CD4-positive, alpha-beta memory T cell (primary cell): ENCODE measurements at regions not wholly inside any gene's neighbourhood (a gene's known extent, or its start where the extent isn't known, plus 50 kb on each side); places are given as distances from the start of the nearest gene placed in this dataset.

Experiments used
- CTCF ChIA-PET: fragments of 350-600 bp; sonication (Branson Sonifier 250); formaldehyde crosslinking; loops from one replicate; lab custom pipeline; 2021; ENCODE audit warnings: inconsistent platforms; ENCODE audit not compliant: partially characterized antibody; lab: Charles Lee
- POLR2A ChIA-PET: fragments of 350-600 bp; sonication (Branson Sonifier 250); formaldehyde crosslinking; loops from one replicate; lab custom pipeline; 2021; ENCODE audit not compliant: partially characterized antibody; lab: Charles Lee
- DNase-seq, 5 donors: peaks; one replicate each; pipeline versions ENCODE4 v3.0.0 to v3.0.0-alpha.2; 2020 to 2022; ENCODE audit warnings: mixed read lengths in 1 of 5
- H3K27ac ChIP-seq: one replicate; pipeline ENCODE4 v1.7.0; 2013; ENCODE audit warnings: low read depth, low read length
- H3K27me3 ChIP-seq: 2 replicates; pipeline ENCODE4 v1.7.0; 2013; ENCODE audit warnings: mild to moderate bottlenecking, low read length, moderate library complexity; ENCODE audit not compliant: insufficient read depth
- H3K36me3 ChIP-seq: 2 replicates; pipeline ENCODE4 v1.7.0; 2013; ENCODE audit warnings: mild to moderate bottlenecking, low read length, moderate library complexity; ENCODE audit not compliant: insufficient read depth
- H3K4me1 ChIP-seq: 2 replicates; pipeline ENCODE4 v1.7.0; 2013; ENCODE audit warnings: mild to moderate bottlenecking, low read length, moderate library complexity; ENCODE audit not compliant: insufficient read depth
- H3K4me3 ChIP-seq, 2 donors: one replicate each; pipeline ENCODE4 v1.7.0; 2013; ENCODE audit warnings: low read length in 2 of 2, mild to moderate bottlenecking in 1 of 2
- H3K9me3 ChIP-seq, 2 donors: one replicate each; pipeline ENCODE4 v1.7.0; 2013; ENCODE audit warnings: low read length in 2 of 2, control low read depth in 1 of 2; ENCODE audit not compliant: control insufficient read depth in 1 of 2
- H3K27ac Mint-ChIP-seq, 7 donors: one replicate each; pipeline ENCODE4 v1.8.0; 2020 to 2021; ENCODE audit warnings: mixed read lengths in 7 of 7, mild to moderate bottlenecking in 6 of 7, inconsistent platforms in 3 of 7, moderate library complexity in 3 of 7
- H3K27me3 Mint-ChIP-seq, 2 donors: one replicate each; pipeline ENCODE4 v1.8.0; 2020 to 2021; ENCODE audit warnings: mixed read lengths in 2 of 2
- H3K36me3 Mint-ChIP-seq, 2 donors: one replicate each; pipeline ENCODE4 v1.8.0; 2020 to 2021; ENCODE audit warnings: mixed read lengths in 2 of 2, inconsistent platforms in 1 of 2, mild to moderate bottlenecking in 1 of 2
- H3K4me1 Mint-ChIP-seq, 4 donors: one replicate each; pipeline ENCODE4 v1.8.0; 2020 to 2021; ENCODE audit warnings: mixed read lengths in 4 of 4, mild to moderate bottlenecking in 1 of 4
- H3K4me3 Mint-ChIP-seq, 8 donors: one replicate each; pipeline ENCODE4 v1.8.0; 2020 to 2021; ENCODE audit warnings: mixed read lengths in 8 of 8, mild to moderate bottlenecking in 7 of 8, moderate library complexity in 6 of 8, inconsistent platforms in 3 of 8
- H3K9me3 Mint-ChIP-seq, 8 donors: one replicate each; pipeline ENCODE4 v1.8.0; 2020 to 2021; ENCODE audit warnings: mixed read lengths in 8 of 8, mild to moderate bottlenecking in 5 of 8, inconsistent platforms in 3 of 8, moderate library complexity in 1 of 8
- intact Hi-C: fragments of 100-400 bp; cut with micrococcal nuclease; formaldehyde crosslinking; loops from one replicate; pipeline ENCODE4 v1.15.1; 2023

DNA sequence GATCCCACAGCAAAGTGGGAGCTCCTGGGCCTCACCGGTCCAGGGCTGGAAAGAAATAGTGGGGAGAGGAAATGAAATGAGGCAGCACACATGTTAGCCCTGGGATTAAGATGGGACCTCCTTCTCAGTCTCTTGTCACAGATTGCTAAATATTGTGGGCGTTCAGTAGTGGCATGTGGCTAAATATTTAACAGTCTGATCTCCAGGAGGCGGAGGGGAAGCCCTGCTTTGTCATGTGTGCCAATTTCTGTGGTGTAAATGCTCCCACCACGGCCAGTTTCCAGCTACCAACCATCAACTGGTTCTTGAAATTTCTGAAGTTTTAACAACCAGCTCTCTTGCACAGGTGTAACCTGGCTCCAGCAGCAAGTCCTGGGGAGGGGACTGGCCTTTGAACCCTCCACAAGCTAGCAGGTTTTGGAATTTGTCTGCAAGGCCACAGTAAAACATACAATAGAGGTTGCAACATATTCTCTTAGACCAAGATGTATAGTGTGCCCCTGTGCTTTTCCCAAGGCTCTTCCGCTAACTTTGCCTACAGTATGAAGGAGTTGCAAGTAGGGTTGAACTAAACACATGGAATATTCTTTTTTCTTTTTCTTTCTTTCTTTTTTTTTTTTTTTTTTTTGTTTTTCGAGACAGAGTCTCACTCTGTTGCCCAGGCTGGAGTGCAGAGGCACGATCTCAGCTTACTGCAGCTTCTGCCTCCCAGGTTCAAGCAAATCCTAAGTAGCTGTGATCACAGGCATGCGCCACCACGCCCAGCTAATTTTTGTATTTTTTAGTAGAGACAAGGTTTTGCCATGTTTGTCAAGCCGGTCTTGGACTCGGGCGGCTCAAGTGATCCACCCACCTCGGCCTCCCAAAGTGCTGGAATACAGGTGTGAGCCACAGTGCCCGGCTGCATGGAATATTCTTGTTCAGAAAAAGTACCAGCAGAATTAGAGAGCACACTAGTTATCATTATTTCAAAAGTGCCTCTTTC lies 103.1 kb upstream of the PCBD1 start:
- no peaks in the 10 kb centered on the region for H3K9me3 ChIP-seq
- H3K4me1 Mint-ChIP-seq = no peaks in the 10 kb centered on the region
- no peaks in the 10 kb centered on the region for H3K36me3 ChIP-seq
- H3K27me3 Mint-ChIP-seq = peaks cover 3 to 8% of the 10 kb centered on the region in 2 donors
- no peak overlapping the region for H3K27ac Mint-ChIP-seq
- H3K36me3 Mint-ChIP-seq = no peaks in the 10 kb centered on the region
- ChIA-PET CTCF (no interaction called here), POLR2A (no interaction called here)
- no peak overlapping the region for H3K4me3 Mint-ChIP-seq
- DNase-seq = no peak
- H3K9me3 Mint-ChIP-seq = no peaks in the 10 kb centered on the region
- no peaks in the 10 kb centered on the region for H3K4me1 ChIP-seq
- H3K27me3 ChIP-seq = no peaks in the 10 kb centered on the region
- no peak overlapping the region for H3K27ac ChIP-seq
- intact Hi-C loops = no loop called here
- no peak overlapping the region for H3K4me3 ChIP-seq

- H3K9me3 Mint-ChIP-seq = no peaks in the 10 kb centered on the region
- ChIA-PET CTCF (no interaction called here), POLR2A (no interaction called here)
- H3K27me3 ChIP-seq = no peaks in the 10 kb centered on the region
- no peaks in the 10 kb centered on the region for H3K4me1 Mint-ChIP-seq
- H3K4me3 Mint-ChIP-seq = no peak overlapping the region
- no peaks in the 10 kb centered on the region for H3K36me3 Mint-ChIP-seq
- peaks cover 9 to 10% of the 10 kb centered on the region in 2 donors for H3K27me3 Mint-ChIP-seq
- DNase-seq = no peak
- H3K4me3 ChIP-seq = no peak overlapping the region
- no peaks in the 10 kb centered on the region for H3K4me1 ChIP-seq
- no peak overlapping the region for H3K27ac ChIP-seq
- H3K9me3 ChIP-seq = no peaks in the 10 kb centered on the region
- no peaks in the 10 kb centered on the region for H3K36me3 ChIP-seq
- H3K27ac Mint-ChIP-seq = no peak overlapping the region
- intact Hi-C loops = no loop called here
Observed at GRCh38 chr10:70992436-70992835, 104.1 kb upstream of the PCBD1 start.

GRCh38 chr10:70993051-70993450 lies 104.7 kb upstream of the PCBD1 start:
- POLR2A ChIA-PET = no interaction called here
- H3K27ac Mint-ChIP-seq = no peak overlapping the region
- intact Hi-C loops = no loop called here
- Histone ChIP-seq H3K27me3 (no peaks in the 10 kb centered on the region), H3K9me3 (no peaks in the 10 kb centered on the region), H3K4me3 (no peak overlapping the region), H3K4me1 (no peaks in the 10 kb centered on the region), H3K27ac (no peak overlapping the region), H3K36me3 (no peaks in the 10 kb centered on the region)
- no peaks in the 10 kb centered on the region for H3K9me3 Mint-ChIP-seq
- H3K4me1 Mint-ChIP-seq = no peaks in the 10 kb centered on the region
- no peak for DNase-seq
- no peaks in the 10 kb centered on the region for H3K36me3 Mint-ChIP-seq
- H3K27me3 Mint-ChIP-seq = peaks cover 11 to 12% of the 10 kb centered on the region in 2 donors
- no peak overlapping the region for H3K4me3 Mint-ChIP-seq
- CTCF ChIA-PET = no interaction called here

DNA sequence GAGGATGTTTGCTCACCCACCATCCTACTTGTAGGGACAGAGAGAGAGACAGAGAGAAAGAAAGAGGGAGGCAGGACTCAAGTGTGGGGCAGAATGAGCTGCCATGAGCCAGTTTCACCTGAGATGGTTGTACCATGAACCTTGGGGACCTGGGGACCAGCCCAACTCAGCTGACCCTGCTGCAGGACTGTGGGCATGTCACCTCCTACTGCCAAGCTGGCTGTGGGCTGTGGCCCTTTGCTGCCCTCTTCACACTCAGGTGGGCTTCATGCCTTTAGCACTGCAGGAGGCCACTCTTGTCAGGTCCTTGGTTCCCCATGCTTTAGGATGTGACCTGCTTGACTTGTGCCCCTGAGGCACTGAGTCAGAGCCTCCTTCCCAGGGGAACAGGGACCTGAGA lies 108.2 kb upstream of the PCBD1 start:
- Mint-ChIP-seq H3K9me3 (peaks cover 0 to 13% (median 0%) of the 10 kb centered on the region in 8 donors), H3K27ac (no peak overlapping the region), H3K27me3 (peaks cover 16 to 17% of the 10 kb centered on the region in 2 donors), H3K4me1 (no peaks in the 10 kb centered on the region), H3K36me3 (no peaks in the 10 kb centered on the region), H3K4me3 (no peak overlapping the region)
- no peak overlapping the region for H3K27ac ChIP-seq
- no peaks in the 10 kb centered on the region for H3K9me3 ChIP-seq
- no peaks in the 10 kb centered on the region for H3K27me3 ChIP-seq
- intact Hi-C loops = no loop called here
- POLR2A ChIA-PET = no interaction called here
- no peaks in the 10 kb centered on the region for H3K36me3 ChIP-seq
- CTCF ChIA-PET = no interaction called here
- H3K4me1 ChIP-seq = no peaks in the 10 kb centered on the region
- H3K4me3 ChIP-seq = no peak overlapping the region
- DNase-seq = no peak

- Mint-ChIP-seq H3K27me3 (peaks cover 16 to 17% of the 10 kb centered on the region in 2 donors), H3K4me3 (no peak overlapping the region), H3K36me3 (no peaks in the 10 kb centered on the region), H3K9me3 (peaks cover 0 to 17% (median 0%) of the 10 kb centered on the region in 8 donors), H3K27ac (no peak overlapping the region), H3K4me1 (no peaks in the 10 kb centered on the region)
- POLR2A ChIA-PET = no interaction called here
- Histone ChIP-seq H3K4me3 (no peak overlapping the region), H3K9me3 (no peaks in the 10 kb centered on the region), H3K4me1 (no peaks in the 10 kb centered on the region), H3K36me3 (no peaks in the 10 kb centered on the region), H3K27me3 (no peaks in the 10 kb centered on the region), H3K27ac (no peak overlapping the region)
- intact Hi-C loops = no loop called here
- no peak for DNase-seq
- CTCF ChIA-PET = no interaction called here
Observed at GRCh38 chr10:70997236-70997635, 108.9 kb upstream of the PCBD1 start.

- DNase-seq = no peak
- POLR2A ChIA-PET = no interaction called here
- H3K27me3 Mint-ChIP-seq = peaks cover 16 to 19% of the 10 kb centered on the region in 2 donors
- no peaks in the 10 kb centered on the region for H3K36me3 ChIP-seq
- no peaks in the 10 kb centered on the region for H3K9me3 ChIP-seq
- H3K27ac ChIP-seq = no peak overlapping the region
- peaks cover 0 to 17% (median 0%) of the 10 kb centered on the region in 8 donors for H3K9me3 Mint-ChIP-seq
- no peak overlapping the region for H3K4me3 Mint-ChIP-seq
- H3K4me1 ChIP-seq = no peaks in the 10 kb centered on the region
- no peaks in the 10 kb centered on the region for H3K4me1 Mint-ChIP-seq
- no peak overlapping the region for H3K4me3 ChIP-seq
- intact Hi-C loops = no loop called here
- H3K27me3 ChIP-seq = no peaks in the 10 kb centered on the region
- no peak overlapping the region for H3K27ac Mint-ChIP-seq
- CTCF ChIA-PET = no interaction called here
- no peaks in the 10 kb centered on the region for H3K36me3 Mint-ChIP-seq
Observed at GRCh38 chr10:70998086-70998485, 109.7 kb upstream of the PCBD1 start.

- H3K27ac Mint-ChIP-seq = no peak overlapping the region
- CTCF ChIA-PET = no interaction called here
- intact Hi-C loops = no loop called here
Observed at GRCh38 chr10:71001470-71001869, 113.1 kb upstream of the PCBD1 start.

More at GRCh38 chr10:71001470-71001869, 113.1 kb upstream of the PCBD1 start:
- Mint-ChIP-seq H3K27me3 (peaks cover 8 to 17% of the 10 kb centered on the region in 2 donors), H3K4me3 (no peak overlapping the region), H3K4me1 (no peaks in the 10 kb centered on the region), H3K36me3 (no peaks in the 10 kb centered on the region), H3K9me3 (peaks cover 0 to 17% (median 0%) of the 10 kb centered on the region in 8 donors)
- DNase-seq = no peak
- POLR2A ChIA-PET = no interaction called here
- H3K9me3 ChIP-seq = no peaks in the 10 kb centered on the region
- no peak overlapping the region for H3K4me3 ChIP-seq
- no peak overlapping the region for H3K27ac ChIP-seq
- no peaks in the 10 kb centered on the region for H3K27me3 ChIP-seq
- H3K36me3 ChIP-seq = no peaks in the 10 kb centered on the region
- H3K4me1 ChIP-seq = no peaks in the 10 kb centered on the region
